Left lung (tissue), 4 donors: ENCODE measurements at regions not wholly inside any gene's neighbourhood (a gene's known extent, or its start where the extent isn't known, plus 50 kb on each side); places are given as distances from the start of the nearest gene placed in this dataset.
"Not testable (repeated sequence)": the region's sequence is repeated elsewhere in the genome, so short reads cannot be mapped to it uniquely, and the experiment has no call there.

Source experiments
- ATAC-seq: fragments of 200-7000 bp; cut with Tn5 transposase; one replicate; pipeline ENCODE4 v1.9.1; 2020; ENCODE audit warnings: moderate library complexity
- DNase-seq, 4 donors: peaks; one replicate each; pipeline ENCODE4 v3.0.0-alpha.2; 2013 to 2020
- H3K27ac ChIP-seq, 2 donors: fragments of 200-600 bp; sonication (generic) in 1 of 2; one replicate each; pipeline versions ENCODE4 v1.5.0 to v1.8.0; 2020 to 2021
- H3K27me3 ChIP-seq, 2 donors: fragments of 200-600 bp; sonication (generic) in 1 of 2; one replicate each; pipeline versions ENCODE4 v1.5.0 to v1.8.0; 2020 to 2021
- H3K36me3 ChIP-seq, 2 donors: fragments of 200-600 bp; sonication (generic) in 1 of 2; one replicate each; pipeline versions ENCODE4 v1.5.0 to v1.8.0; 2020 to 2021
- H3K4me1 ChIP-seq, 2 donors: fragments of 200-600 bp; one replicate each; pipeline ENCODE4 v1.8.0; 2021
- H3K4me3 ChIP-seq, 2 donors: fragments of 200-600 bp; sonication (generic) in 1 of 2; one replicate each; pipeline versions ENCODE4 v1.5.0 to v1.8.0; 2020 to 2021; ENCODE audit warnings: mild to moderate bottlenecking in 1 of 2
- H3K9me3 ChIP-seq, 2 donors: fragments of 200-600 bp; sonication (generic) in 1 of 2; one replicate each; pipeline versions ENCODE4 v1.5.0 to v1.8.0; 2020 to 2021
- intact Hi-C, 2 donors: fragments of 100-400 bp; cut with DNase I; formaldehyde crosslinking; loops; one replicate each; pipeline versions ENCODE4 v1.11.2 to v1.14.2; 2022
- TF ChIP-seq, protein P1 (sequence below), 2 donors: fragments of 200-600 bp; sonication (generic) in 1 of 2; IDR thresholded peaks; one replicate each; pipeline versions ENCODE4 v1.5.0 to v1.8.0; 2021; ENCODE audit warnings: antibody characterized with exemption in 2 of 2
- donor health status: DM: no; HTN: yes; CAD: no.
- donor health status: DM: no; HTN: no; CAD: no.

- H3K9me3 ChIP-seq = peaks cover 0 to 24% of the 10 kb centered on the region in 2 donors
- H3K4me3 ChIP-seq = no peak overlapping the region
- no peaks in the 10 kb centered on the region for H3K36me3 ChIP-seq
- no peaks in the 10 kb centered on the region for H3K4me1 ChIP-seq
- TF ChIP-seq, protein P1, sequence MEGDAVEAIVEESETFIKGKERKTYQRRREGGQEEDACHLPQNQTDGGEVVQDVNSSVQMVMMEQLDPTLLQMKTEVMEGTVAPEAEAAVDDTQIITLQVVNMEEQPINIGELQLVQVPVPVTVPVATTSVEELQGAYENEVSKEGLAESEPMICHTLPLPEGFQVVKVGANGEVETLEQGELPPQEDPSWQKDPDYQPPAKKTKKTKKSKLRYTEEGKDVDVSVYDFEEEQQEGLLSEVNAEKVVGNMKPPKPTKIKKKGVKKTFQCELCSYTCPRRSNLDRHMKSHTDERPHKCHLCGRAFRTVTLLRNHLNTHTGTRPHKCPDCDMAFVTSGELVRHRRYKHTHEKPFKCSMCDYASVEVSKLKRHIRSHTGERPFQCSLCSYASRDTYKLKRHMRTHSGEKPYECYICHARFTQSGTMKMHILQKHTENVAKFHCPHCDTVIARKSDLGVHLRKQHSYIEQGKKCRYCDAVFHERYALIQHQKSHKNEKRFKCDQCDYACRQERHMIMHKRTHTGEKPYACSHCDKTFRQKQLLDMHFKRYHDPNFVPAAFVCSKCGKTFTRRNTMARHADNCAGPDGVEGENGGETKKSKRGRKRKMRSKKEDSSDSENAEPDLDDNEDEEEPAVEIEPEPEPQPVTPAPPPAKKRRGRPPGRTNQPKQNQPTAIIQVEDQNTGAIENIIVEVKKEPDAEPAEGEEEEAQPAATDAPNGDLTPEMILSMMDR (IDR thresholded peaks at IDR 0.05) = no peak
- H3K27ac ChIP-seq = no peak overlapping the region
- ATAC-seq = no peak
- no peak for DNase-seq
- intact Hi-C loops = no loop called here
- H3K27me3 ChIP-seq = no peaks in the 10 kb centered on the region
These were observed 96.3 kb upstream of the TRIM24 start for GRCh38 chr7:138363721-138364120.

- H3K36me3 ChIP-seq, H3K4me1 ChIP-seq, intact Hi-C loops, H3K27me3 ChIP-seq, H3K4me3 ChIP-seq, ATAC-seq: not testable (repeated sequence)
- peak in 1 of 4 donors; percentile 62 for DNase-seq
- peaks cover 0 to 48% of the 10 kb centered on the region in 2 donors for H3K9me3 ChIP-seq
- H3K27ac ChIP-seq = peak overlapping the region in 1 of 2 donors; percentile 48
These were observed 93.9 kb upstream of the TRIM24 start for GRCh38 chr7:138366137-138366536.

DNA sequence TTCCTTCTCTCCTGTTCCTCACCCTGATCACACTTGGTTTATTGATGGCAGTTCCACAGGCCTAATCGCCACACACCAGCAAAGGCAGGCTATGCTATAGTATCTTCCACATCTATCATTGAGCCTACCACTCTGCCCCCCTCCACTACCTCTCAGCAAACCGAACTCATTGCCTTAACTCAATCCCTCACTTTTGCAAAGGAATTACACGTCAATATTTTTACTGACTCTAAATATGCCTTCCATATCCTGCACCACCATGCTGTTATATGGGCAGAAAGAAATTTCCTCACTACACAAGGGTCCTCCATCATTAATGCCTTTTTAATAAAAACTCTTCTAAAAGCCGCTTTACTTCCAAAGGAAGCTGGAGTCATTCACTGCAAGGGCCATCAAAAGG lies 93.4 kb upstream of the TRIM24 start:
- H3K36me3 ChIP-seq, H3K27me3 ChIP-seq, DNase-seq, ATAC-seq, H3K4me1 ChIP-seq, H3K4me3 ChIP-seq, intact Hi-C loops: not testable (repeated sequence)
- H3K27ac ChIP-seq = peak overlapping the region in 1 of 2 donors; percentile 48
- peaks cover 0 to 50% of the 10 kb centered on the region in 2 donors for H3K9me3 ChIP-seq

DNA sequence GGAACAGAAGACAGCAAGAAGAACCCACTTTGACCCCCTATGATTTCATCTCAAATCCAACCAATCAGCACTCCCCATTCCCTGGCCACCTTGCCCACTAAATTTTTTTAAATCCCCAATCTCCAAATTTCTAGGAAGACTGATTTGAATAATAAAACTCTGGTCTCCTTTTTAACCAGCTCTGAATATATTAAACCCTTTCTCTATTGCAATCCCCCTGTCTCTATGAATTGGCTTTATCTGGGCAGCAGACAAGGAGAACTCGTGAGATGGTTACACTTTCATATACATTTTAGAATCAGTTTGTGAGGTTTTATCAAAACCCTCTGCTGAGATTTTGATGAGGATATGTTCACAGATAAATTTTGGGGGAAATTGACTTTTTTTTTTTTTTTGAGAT lies 90.3 kb upstream of the TRIM24 start:
- TF ChIP-seq, protein P1 (IDR thresholded peaks at IDR 0.05) = no peak
- H3K27me3 ChIP-seq = no peaks in the 10 kb centered on the region
- no peak for ATAC-seq
- H3K27ac ChIP-seq = no peak overlapping the region
- H3K4me1 ChIP-seq = no peaks in the 10 kb centered on the region
- no peak overlapping the region for H3K4me3 ChIP-seq
- peaks cover 0 to 50% of the 10 kb centered on the region in 2 donors for H3K9me3 ChIP-seq
- intact Hi-C loops = no loop called here
- H3K36me3 ChIP-seq = no peaks in the 10 kb centered on the region
- DNase-seq = no peak

DNA sequence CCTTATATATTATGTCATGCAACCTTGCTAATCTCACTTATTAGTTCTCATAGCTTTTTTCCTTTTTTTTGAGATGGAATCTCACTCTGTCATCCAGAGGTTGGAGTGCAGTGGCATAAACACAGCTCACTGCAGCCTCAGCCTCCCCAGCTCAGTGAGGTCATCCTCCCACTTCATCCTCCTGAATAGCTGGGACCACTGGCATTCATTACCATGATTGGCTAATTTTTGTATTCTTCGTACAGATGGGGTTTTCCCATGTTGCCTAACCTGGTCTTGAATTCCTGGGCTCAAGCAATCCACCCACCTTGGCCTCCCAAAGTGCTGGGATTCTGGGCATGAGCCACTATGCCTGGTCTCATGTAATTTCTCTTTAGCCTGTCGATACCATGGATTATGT lies 89.1 kb upstream of the TRIM24 start:
- Histone ChIP-seq H3K27me3 (no peaks in the 10 kb centered on the region), H3K36me3 (no peaks in the 10 kb centered on the region), H3K9me3 (peaks cover 0 to 46% of the 10 kb centered on the region in 2 donors), H3K27ac (no peak overlapping the region), H3K4me3 (no peak overlapping the region), H3K4me1 (no peaks in the 10 kb centered on the region)
- TF ChIP-seq, protein P1 (IDR thresholded peaks at IDR 0.05) = no peak
- ATAC-seq = no peak
- intact Hi-C loops = no loop called here
- DNase-seq = no peak

DNA sequence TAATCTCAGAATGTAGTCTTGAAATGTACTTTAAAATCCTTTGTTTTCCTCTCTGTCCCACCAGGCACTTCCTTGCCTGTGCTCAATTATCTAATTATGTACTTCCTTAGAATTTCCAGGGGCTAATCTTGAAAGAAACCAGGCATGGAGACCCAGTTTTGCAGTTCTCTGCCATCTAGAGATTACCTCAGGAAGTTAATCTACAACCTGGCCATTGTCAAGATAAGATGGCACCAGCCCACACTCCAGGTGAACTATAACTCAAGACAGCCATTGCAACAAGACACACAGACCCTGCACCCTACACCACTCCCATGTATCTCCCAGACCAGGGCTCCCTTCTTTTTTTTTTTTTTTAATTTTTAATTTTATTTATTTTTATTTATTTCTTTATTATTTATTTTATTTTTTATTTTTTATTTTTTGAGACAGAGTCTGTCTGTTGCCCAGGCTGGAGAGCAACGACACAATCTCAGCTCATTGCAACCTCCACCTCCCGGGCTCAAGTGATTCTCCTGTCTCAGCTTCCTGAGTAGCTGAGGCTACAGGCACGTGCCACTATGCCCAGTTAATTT lies 85.9 kb upstream of the TRIM24 start:
- no peak overlapping the region for H3K27ac ChIP-seq
- intact Hi-C loops = no loop called here
- DNase-seq = no peak

More for the DNA sequence above, 85.9 kb upstream of the TRIM24 start:
- Histone ChIP-seq H3K27me3 (no peaks in the 10 kb centered on the region), H3K9me3 (peaks cover 0 to 21% of the 10 kb centered on the region in 2 donors), H3K4me1 (no peaks in the 10 kb centered on the region), H3K4me3 (no peak overlapping the region), H3K36me3 (no peaks in the 10 kb centered on the region)
- TF ChIP-seq, protein P1 (IDR thresholded peaks at IDR 0.05) = no peak
- ATAC-seq = no peak
